DND-41 (cell line): ENCODE measurements at regions not wholly inside any gene's neighbourhood (a gene's known extent, or its start where the extent isn't known, plus 50 kb on each side); places are given as distances from the start of the nearest gene placed in this dataset.

Experiments used
- ATAC-seq: fragments of 200-7000 bp; cut with Tn5 transposase; 3 replicates; pipeline ENCODE4 v1.9.1; 2021; ENCODE audit warnings: low read depth; ENCODE audit not compliant: insufficient read depth
- DNase-seq: peaks from one replicate; pipeline ENCODE4 v3.0.0-alpha.2; 2020
- H2AFZ ChIP-seq: 2 replicates; pipeline ENCODE4 v1.6.0; 2012; ENCODE audit warnings: low read depth, low read length
- H3K27ac ChIP-seq: 2 replicates; pipeline ENCODE4 v1.5.1; 2012; ENCODE audit warnings: low read length, inconsistent platforms
- H3K27me3 ChIP-seq: fragments of 200-600 bp; sonication (generic); 2 replicates; pipeline ENCODE4 v1.6.0; 2012; ENCODE audit warnings: low read length, mild to moderate bottlenecking, inconsistent platforms; ENCODE audit not compliant: insufficient read depth, poor library complexity
- H3K36me3 ChIP-seq: 2 replicates; pipeline ENCODE4 v1.5.1; 2012; ENCODE audit warnings: low read length, inconsistent platforms; ENCODE audit not compliant: insufficient read depth
- H3K4me1 ChIP-seq: 2 replicates; pipeline ENCODE4 v1.5.1; 2012; ENCODE audit warnings: mild to moderate bottlenecking, low read length; ENCODE audit not compliant: insufficient read depth
- H3K4me2 ChIP-seq: 2 replicates; pipeline ENCODE4 v1.6.0; 2012; ENCODE audit warnings: mild to moderate bottlenecking, moderate library complexity, low read length, inconsistent platforms; ENCODE audit not compliant: insufficient read depth
- H3K4me3 ChIP-seq, 2 experiments: fragments of 200-600 bp in 1 of 2; shearing (Covaris generic) in 1 of 2; 2 replicates each; pipeline ENCODE4 v1.5.1; 2012 to 2016; ENCODE audit warnings: inconsistent platforms in 2 of 2, low read length in 2 of 2, mild to moderate bottlenecking in 2 of 2, low read depth in 1 of 2, moderate library complexity in 1 of 2
- H3K79me2 ChIP-seq: 2 replicates; pipeline ENCODE4 v1.6.0; 2012; ENCODE audit warnings: low read length, inconsistent platforms; ENCODE audit not compliant: insufficient read depth
- H3K9ac ChIP-seq: 2 replicates; pipeline ENCODE4 v1.6.0; 2012; ENCODE audit warnings: low read depth, mild to moderate bottlenecking, inconsistent platforms, low read length, moderate library complexity
- H3K9me3 ChIP-seq: 2 replicates; pipeline ENCODE4 v1.5.1; 2012; ENCODE audit warnings: low read length, moderate library complexity, mild to moderate bottlenecking, inconsistent platforms; ENCODE audit not compliant: insufficient read depth, severe bottlenecking
- H4K20me1 ChIP-seq: 2 replicates; pipeline ENCODE4 v1.6.0; 2012; ENCODE audit warnings: low read length; ENCODE audit not compliant: insufficient read depth
- CTCF ChIP-seq: IDR thresholded peaks from 2 replicates; pipeline ENCODE4 v1.5.1; 2012; ENCODE audit warnings: borderline replicate concordance, low read length, moderate library complexity, mild to moderate bottlenecking; ENCODE audit not compliant: poor library complexity, severe bottlenecking; ENCODE audit errors: extremely low read depth
- EZH2 ChIP-seq: IDR thresholded peaks from 3 replicates; pipeline ENCODE4 v1.6.1; 2012; ENCODE audit warnings: borderline replicate concordance, low read depth, mild to moderate bottlenecking, moderate library complexity, low read length, inconsistent platforms; ENCODE audit not compliant: severe bottlenecking

DNA sequence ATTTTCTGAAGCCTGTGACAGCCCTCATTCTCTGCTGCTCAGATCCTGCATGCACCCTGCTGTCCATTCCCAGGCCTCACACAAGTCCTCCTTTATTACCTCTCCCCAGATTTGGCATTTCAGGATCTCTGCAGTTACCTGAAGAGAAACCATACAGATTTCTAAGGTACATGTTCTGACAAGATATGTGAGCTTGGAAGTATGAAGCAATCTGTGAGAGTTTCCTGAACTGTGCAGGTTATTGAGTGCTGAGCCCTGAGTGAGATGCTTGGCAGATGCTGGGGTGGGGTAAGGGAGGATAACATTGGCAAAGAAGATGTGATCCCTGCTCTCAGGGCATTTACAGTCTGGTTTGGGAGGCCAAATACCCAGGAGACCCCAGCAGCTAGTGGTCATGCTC, 91.9 kb upstream of the EPCAM start:
- no peak overlapping the region for H3K4me2 ChIP-seq
- H3K4me3 ChIP-seq: no peak overlapping the region
- no peaks in the 10 kb centered on the region for H4K20me1 ChIP-seq
- H3K79me2 ChIP-seq: no peaks in the 10 kb centered on the region
- no peaks in the 10 kb centered on the region for H3K36me3 ChIP-seq
- TF ChIP-seq CTCF (no peak), EZH2 (no peak)
- ATAC-seq (no peak), DNase-seq (no peak)
- H3K9me3 ChIP-seq: no peaks in the 10 kb centered on the region
- H3K27ac ChIP-seq: no peak overlapping the region
- no peak overlapping the region for H2AFZ ChIP-seq
- peaks cover 4% of the 10 kb centered on the region for H3K4me1 ChIP-seq
- H3K27me3 ChIP-seq: no peaks in the 10 kb centered on the region
- no peak overlapping the region for H3K9ac ChIP-seq

DNA sequence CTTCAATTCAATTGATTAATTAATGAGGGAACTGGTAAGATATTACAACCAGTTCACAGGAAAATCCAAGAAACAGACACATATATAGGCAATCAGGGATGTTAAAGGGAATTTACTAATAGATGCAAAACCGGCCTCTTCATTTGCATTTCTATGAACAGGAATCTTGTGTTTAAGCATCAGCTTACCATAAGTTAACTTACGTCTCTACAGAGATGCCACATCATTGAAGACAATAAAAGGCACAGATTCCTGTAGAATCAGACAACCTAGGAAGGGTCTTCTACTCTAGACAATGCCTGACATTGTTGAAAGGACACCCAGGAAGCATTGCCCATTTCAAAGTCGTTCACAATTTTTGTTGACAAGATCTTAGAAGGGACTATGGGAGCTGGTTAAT, 93.0 kb upstream of the EPCAM start:
- H3K9me3 ChIP-seq: no peaks in the 10 kb centered on the region
- H3K36me3 ChIP-seq: no peaks in the 10 kb centered on the region
- peaks cover 6% of the 10 kb centered on the region for H3K4me1 ChIP-seq
- H3K9ac ChIP-seq: no peak overlapping the region
- no peaks in the 10 kb centered on the region for H4K20me1 ChIP-seq
- H3K4me2 ChIP-seq: no peak overlapping the region
- DNase-seq (no peak), ATAC-seq (no peak)
- H3K27ac ChIP-seq: no peak overlapping the region
- no peak overlapping the region for H2AFZ ChIP-seq
- H3K79me2 ChIP-seq: no peaks in the 10 kb centered on the region
- TF ChIP-seq CTCF (no peak), EZH2 (no peak)
- no peaks in the 10 kb centered on the region for H3K27me3 ChIP-seq
- H3K4me3 ChIP-seq: no peak overlapping the region

DNA sequence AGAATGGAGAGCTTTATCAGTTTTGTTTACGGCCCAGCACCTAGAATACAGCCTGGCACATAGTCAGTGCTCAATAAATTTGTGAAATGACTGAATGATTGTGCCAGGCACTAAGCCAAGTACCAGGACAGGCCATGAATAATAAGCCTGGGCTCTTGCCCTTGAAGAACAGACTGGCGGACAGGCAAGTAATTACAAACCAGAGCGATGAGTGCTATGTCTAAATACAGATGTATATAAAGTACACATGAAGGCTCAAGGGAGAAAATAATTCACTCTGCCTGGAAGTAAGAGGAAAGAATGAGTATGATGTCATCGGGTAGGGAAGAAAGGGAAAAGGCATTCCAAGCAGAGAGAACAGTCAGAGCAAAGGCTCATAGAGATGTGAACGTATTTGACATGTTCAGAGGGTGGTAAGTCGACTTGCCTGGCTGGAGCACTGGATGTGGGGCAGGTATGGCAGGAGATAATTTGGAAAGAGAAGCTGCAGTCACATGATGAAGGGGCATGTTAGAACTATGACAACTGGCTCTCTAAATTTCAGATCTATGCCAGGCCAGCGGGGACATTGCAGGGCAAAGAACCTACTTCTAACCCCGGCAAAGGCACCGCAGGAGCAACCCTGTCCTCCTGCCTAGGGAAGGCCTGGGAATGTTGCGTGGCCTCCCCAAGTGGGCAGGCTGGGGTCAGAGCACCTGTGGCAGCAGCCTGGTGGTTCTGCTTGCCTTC, 94.9 kb upstream of the EPCAM start:
- H3K4me2 ChIP-seq: no peak overlapping the region
- no peak overlapping the region for H2AFZ ChIP-seq
- no peak overlapping the region for H3K9ac ChIP-seq
- H3K79me2 ChIP-seq: no peaks in the 10 kb centered on the region
- DNase-seq (no peak), ATAC-seq (no peak)
- H3K27ac ChIP-seq: no peak overlapping the region
- TF ChIP-seq EZH2 (no peak), CTCF (no peak)
- H3K4me1 ChIP-seq: peaks cover 6% of the 10 kb centered on the region
- no peaks in the 10 kb centered on the region for H3K9me3 ChIP-seq
- H3K36me3 ChIP-seq: no peaks in the 10 kb centered on the region
- no peaks in the 10 kb centered on the region for H4K20me1 ChIP-seq
- H3K27me3 ChIP-seq: no peaks in the 10 kb centered on the region
- no peak overlapping the region for H3K4me3 ChIP-seq
